Medulla oblongata (tissue), 1 donor: ENCODE measurements at regions not wholly inside any gene's neighbourhood (a gene's known extent, or its start where the extent isn't known, plus 50 kb on each side); places are given as distances from the start of the nearest gene placed in this dataset.
"Not testable (repeated sequence)": the region's sequence is repeated elsewhere in the genome, so short reads cannot be mapped to it uniquely, and the experiment has no call there.

Experiments
- DNase-seq: peaks from one replicate; pipeline ENCODE4 v3.0.0-alpha.2; 2015; ENCODE audit errors: extremely low spot score

GRCh38 chr11:87878373-87878825, 296.8 kb downstream of the RAB38 start:
- peak; percentile 40 for DNase-seq

GRCh38 chr11:87871056-87871455, 304.2 kb downstream of the RAB38 start:
- DNase-seq = no peak

GRCh38 chr11:87870086-87870485, 305.2 kb downstream of the RAB38 start:
- no peak for DNase-seq

DNA sequence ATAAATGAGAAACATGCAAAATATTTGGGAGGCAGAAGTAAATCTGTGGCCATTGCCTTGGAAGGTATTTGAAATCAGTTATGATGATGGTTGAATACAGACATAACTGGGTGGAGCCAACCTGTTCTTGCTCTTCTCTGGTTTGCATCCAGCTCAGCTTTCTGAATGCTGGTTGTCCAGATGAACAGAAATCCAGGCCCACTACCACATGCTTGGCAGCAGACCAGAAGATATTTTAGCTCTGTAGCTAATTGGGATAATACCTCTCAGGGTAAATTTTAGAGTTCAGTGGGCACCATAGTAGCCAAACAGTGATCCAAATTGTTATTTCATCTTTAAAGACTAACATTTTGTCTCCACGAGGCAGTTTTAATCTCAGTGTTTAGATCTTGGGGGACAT, 308.3 kb downstream of the RAB38 start:
- no peak for DNase-seq

- DNase-seq = no peak
These were observed 314.2 kb downstream of the RAB38 start for GRCh38 chr11:87861030-87861429.

- peak; percentile 6 for DNase-seq
These were observed 315.6 kb downstream of the RAB38 start for GRCh38 chr11:87859636-87860035.

DNA sequence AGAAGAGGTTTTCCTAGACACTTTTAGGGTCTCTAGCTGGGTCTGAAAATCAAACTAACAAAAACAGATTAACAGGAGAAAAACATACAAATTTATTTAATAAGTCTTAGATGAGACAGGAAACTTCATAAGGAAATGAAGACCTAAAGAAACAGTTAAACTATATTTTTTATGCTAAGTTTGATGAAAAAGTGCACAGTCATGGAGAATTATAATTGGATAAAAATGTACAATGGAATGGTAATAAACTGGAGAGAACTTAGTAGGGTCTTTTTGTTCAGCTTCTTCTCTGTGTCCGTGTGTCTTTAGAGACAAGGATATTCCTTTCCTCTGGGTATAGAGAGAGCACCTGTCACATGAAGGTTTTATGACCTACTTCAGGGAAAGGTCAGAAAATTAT, 323.4 kb downstream of the RAB38 start:
- DNase-seq = no peak

DNA sequence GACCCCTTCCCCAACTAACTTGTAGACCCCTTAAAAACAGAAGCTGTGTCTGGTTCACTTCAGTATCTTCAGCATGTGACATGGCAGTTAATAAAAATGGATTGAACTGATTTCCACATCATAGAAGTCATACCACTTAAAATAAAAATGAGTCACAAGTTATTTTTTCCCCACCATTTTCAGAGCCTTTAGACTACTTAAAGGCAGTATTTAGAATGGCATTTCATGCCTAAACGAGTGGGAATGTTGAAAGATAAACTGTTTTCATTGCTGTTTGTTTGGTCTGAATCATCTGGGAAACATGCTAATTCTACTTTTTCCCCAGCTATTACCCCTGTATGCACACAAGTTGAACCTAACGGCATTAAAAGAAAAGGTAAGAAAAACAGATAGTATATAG, 324.0 kb downstream of the RAB38 start:
- DNase-seq = no peak

GRCh38 chr11:87849216-87849615, 326.0 kb downstream of the RAB38 start:
- no peak for DNase-seq

DNA sequence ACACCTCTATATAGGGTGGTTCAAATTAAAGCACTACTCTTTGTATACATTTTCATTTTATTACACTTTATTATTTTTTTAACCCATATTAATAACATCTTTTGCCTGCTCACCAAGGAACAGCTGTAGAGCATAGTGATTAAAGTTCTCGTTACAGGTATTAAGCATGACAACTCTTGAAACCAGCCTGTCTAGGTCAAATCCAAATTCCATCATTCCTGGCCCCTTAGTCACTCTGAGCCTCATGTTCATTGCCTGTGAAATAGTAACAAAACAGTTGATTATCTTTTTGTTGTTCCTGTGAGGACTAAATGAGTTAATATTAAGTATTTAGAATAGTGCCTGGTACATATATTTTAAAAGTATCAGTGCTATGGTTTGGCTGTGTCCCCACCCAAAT, 334.5 kb downstream of the RAB38 start:
- no peak for DNase-seq

DNA sequence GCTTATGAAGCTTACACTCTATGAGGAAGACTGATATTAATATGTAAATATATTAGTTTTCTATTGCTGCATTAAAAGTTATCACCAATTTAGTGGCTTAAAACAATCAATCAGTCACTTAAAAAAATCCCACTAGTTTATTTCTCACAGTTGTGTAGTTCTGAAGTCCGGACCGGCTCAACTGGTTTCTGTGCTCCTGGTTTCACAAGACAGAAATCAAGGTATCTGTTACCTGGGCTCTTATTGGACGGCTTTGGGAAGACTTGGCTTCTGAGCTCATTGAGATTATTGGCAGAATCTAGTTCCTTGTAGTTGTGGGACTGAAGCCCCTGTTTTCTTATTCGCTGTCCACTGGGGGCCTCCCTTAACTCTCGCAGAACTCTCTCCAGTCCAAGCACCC, 343.0 kb downstream of the RAB38 start:
- DNase-seq = no peak

DNA sequence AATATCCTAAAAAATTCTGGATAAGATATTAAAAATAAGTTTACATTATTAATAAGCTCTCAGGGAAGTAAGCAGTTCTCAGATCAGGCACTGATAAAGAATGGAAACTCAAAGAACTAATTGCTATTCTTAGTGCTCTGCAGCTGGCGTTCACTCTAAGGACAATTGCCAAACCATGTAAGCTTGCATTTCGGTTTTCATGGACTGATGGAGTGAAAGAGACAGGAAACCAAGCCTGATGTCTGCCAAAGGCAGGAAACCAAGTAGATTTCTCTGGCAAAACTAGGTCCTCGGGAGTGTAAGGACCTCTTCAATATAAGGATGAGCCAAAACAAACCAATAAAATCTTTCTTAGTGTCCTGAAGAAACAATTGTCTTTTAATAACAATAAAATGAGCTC, 355.2 kb downstream of the RAB38 start:
- no peak for DNase-seq

DNA sequence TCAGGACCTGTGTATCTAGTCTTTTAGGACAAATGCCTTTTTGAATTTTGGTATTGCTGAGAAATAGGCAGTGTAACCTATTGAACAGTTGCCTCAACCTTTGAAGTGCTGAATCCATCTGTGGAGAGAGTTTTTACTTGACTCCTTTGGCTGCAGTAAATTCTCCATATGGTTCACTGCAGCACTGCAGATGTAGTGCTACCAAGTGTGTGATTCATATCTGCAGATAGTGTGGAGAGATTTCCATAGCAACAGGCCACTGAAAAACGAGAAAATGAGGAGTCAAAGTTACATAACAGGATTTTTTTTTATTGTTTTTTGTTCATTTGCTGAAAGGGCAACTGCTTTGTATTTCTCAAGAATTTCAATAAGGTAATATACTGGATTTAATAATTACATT, 356.1 kb downstream of the RAB38 start:
- DNase-seq = no peak

DNA sequence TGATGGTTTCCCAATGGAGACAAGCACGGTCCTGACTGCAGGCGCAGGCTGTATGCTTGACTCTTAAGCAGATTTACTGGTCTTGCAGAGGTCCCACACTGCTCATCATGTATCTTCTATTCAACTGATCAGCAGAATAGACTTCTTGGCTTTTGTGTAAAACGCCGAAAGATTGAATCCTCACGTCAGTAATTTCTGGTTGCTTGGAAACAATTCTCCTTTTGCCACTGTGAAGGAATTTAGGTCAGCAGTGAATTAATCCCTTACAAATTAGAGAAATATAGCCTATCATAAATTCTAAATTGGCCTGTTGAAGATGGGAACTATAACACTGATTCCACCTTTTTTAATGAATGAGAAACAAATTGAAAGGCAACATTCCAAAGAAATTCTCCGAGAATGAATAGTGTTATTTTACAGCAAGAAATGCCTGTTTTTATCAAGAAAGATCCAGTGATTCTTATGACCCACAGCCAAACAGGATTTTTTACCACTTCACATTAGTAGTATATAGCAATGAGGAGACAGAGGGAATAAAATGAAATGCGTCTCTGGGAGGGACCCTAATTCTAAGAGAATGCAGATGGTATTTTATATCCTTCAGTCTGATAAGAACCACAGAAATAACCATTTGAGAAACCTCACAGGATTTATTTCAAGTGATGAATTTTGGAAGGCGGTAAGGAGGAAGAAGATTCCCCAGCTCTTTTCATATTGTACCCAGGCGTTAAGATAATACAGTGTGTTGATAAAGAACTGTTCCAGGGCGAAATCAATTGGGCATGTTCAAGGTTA, 362.5 kb downstream of the RAB38 start:
- DNase-seq = no peak

- no peak for DNase-seq
These were observed 364.8 kb downstream of the RAB38 start for GRCh38 chr11:87810486-87810885.

DNA sequence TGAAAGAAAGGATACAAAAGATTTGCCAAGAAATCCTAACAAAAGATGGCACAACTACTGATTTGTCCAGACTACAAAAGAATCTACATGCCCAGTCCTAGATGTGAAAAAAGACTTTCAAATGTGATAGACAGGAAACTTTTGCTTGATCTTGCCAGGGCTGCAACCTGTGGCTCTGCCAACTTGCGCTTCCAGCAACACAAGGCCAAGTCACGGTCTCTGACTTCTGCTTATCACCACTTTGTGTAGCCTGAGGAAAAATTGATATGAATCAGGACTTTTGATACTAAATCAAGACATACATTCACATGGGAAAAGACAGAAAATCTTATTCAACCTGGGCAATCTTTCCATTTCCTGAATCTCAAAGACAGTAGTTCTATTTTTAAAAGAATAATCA, 366.0 kb downstream of the RAB38 start:
- DNase-seq = no peak

DNA sequence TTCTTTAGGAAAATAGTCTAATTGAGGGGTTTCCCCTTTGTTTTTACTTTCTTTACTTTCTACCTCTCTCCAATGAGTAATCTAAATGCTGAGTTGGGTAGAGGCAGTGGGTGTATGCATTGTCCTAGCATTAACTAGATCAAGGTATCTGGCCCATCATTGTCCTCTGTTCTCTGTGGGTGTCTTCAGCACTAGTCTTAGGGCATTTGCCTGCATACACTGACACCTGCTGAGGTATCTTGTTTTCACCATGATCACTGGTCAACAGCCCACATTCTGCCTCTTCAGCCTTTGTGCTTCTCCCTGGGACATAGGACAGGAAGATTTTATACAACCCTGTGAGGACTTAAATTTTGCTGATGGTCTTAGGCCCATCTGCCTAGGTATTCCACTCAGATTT, 371.1 kb downstream of the RAB38 start:
- DNase-seq = no peak

DNA sequence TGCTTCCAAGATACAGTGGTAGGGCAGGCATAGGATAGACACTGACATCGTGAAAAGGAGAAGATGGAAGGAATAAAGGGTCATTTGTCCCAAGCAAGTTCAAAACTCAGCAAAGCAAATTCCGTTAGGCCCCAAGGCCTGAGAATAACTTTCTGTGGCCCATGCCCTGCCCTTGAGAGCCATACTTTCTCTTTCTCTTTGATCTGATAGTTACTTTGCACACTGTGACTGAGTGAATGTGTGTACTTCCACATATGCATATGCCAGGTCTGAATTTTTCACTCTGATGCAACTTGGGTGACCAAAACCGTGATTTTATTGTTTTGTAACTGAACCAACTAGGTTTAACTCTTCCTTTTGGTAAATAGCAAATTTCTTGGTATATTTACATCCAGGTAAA, 371.5 kb downstream of the RAB38 start:
- DNase-seq = no peak

- DNase-seq = not testable (repeated sequence)
These were observed 390.4 kb downstream of the RAB38 start for GRCh38 chr11:87784862-87785261.

GRCh38 chr11:87780068-87780413, 395.2 kb downstream of the RAB38 start:
- no peak for DNase-seq

GRCh38 chr11:87779276-87780067, 395.8 kb downstream of the RAB38 start:
- DNase-seq = no peak

- DNase-seq = peak; percentile 66
These were observed 396.9 kb downstream of the RAB38 start for GRCh38 chr11:87778357-87778756.

- no peak for DNase-seq
These were observed 400.2 kb downstream of the RAB38 start for GRCh38 chr11:87775036-87775435.
